ENCODE measurements at regions not wholly inside any gene's neighbourhood (a gene's known extent, or its start where the extent isn't known, plus 50 kb on each side); places are given as distances from the start of the nearest gene placed in this dataset.

GRCh38 chr3:8279886-8280550 lies 221.6 kb upstream of the LMCD1 start:
- intact Hi-C loops (cut with DNase I): no loop called here
- H3K9me3 ChIP-seq: no peaks in the 10 kb centered on the region
- no peak for TF ChIP-seq CTCF (IDR thresholded peaks at IDR 0.05)
- H3K27ac ChIP-seq: no peak overlapping the region
- DNase-seq (no peak), FAIRE-seq (no peak), ATAC-seq (no peak)
- WGBS, 2 donors: 68 to 74% methylated on average over 5 of the region's 5 CpGs
- no peak overlapping the region for H3K4me3 ChIP-seq
- H3K27me3 ChIP-seq: no peaks in the 10 kb centered on the region
- H3K36me3 ChIP-seq: no peaks in the 10 kb centered on the region
- no peaks in the 10 kb centered on the region for H3K4me1 ChIP-seq

GRCh38 chr3:8282541-8283165 lies 219.0 kb upstream of the LMCD1 start:
- ATAC-seq: peak in 1 of 4 donors; percentile 27
- Histone ChIP-seq H3K27me3 (no peaks in the 10 kb centered on the region), H3K36me3 (no peaks in the 10 kb centered on the region), H3K27ac (no peak overlapping the region), H3K9me3 (no peaks in the 10 kb centered on the region), H3K4me1 (no peaks in the 10 kb centered on the region), H3K4me3 (no peak overlapping the region)
- no peak for TF ChIP-seq CTCF (IDR thresholded peaks at IDR 0.05)
- DNase-seq: no peak
- no peak for FAIRE-seq
- intact Hi-C loops (cut with DNase I): no loop called here

- WGBS, 2 donors: 95 to 100% methylated on average over 1 of the region's 1 CpG
- FAIRE-seq: no peak
Measured at GRCh38 chr3:8283193-8283592, 218.4 kb upstream of the LMCD1 start.

GRCh38 chr3:8286086-8286485 lies 215.5 kb upstream of the LMCD1 start:
- Histone ChIP-seq H3K27ac (no peak overlapping the region), H3K27me3 (no peaks in the 10 kb centered on the region), H3K4me1 (no peaks in the 10 kb centered on the region), H3K4me3 (no peak overlapping the region), H3K36me3 (no peaks in the 10 kb centered on the region), H3K9me3 (no peaks in the 10 kb centered on the region)
- ATAC-seq (no peak), FAIRE-seq (no peak), DNase-seq (no peak)
- TF ChIP-seq CTCF (IDR thresholded peaks at IDR 0.05): no peak
- WGBS, 2 donors: 88 to 96% methylated on average over 5 of the region's 5 CpGs
- intact Hi-C loops (cut with DNase I): no loop called here

More at GRCh38 chr3:8283193-8283592, 218.4 kb upstream of the LMCD1 start:
- Histone ChIP-seq H3K36me3 (no peaks in the 10 kb centered on the region), H3K27me3 (no peaks in the 10 kb centered on the region), H3K9me3 (no peaks in the 10 kb centered on the region), H3K4me3 (no peak overlapping the region), H3K4me1 (no peaks in the 10 kb centered on the region), H3K27ac (no peak overlapping the region)
- intact Hi-C loops (cut with DNase I): no loop called here
- ATAC-seq: peak in 1 of 4 donors; percentile 30
- DNase-seq: no peak
- TF ChIP-seq CTCF (IDR thresholded peaks at IDR 0.05): no peak

- FAIRE-seq (no peak), DNase-seq (no peak), ATAC-seq (no peak)
- no peaks in the 10 kb centered on the region for H3K9me3 ChIP-seq
- H3K36me3 ChIP-seq: no peaks in the 10 kb centered on the region
- H3K27me3 ChIP-seq: no peaks in the 10 kb centered on the region
- H3K4me3 ChIP-seq: no peak overlapping the region
- H3K27ac ChIP-seq: no peak overlapping the region
- intact Hi-C loops (cut with DNase I): no loop called here
- no peaks in the 10 kb centered on the region for H3K4me1 ChIP-seq
- no peak for TF ChIP-seq CTCF (IDR thresholded peaks at IDR 0.05)
Measured at GRCh38 chr3:8286749-8287148, 214.9 kb upstream of the LMCD1 start.

All from pancreas (tissue), 10 donors.